Thyroid gland (tissue), 4 donors: ENCODE measurements at regions not wholly inside any gene's neighbourhood (a gene's known extent, or its start where the extent isn't known, plus 50 kb on each side); places are given as distances from the start of the nearest gene placed in this dataset.

Experiments used
- DNase-seq, 2 donors: peaks; one replicate each; pipeline ENCODE4 v3.0.0-alpha.2; 2019
- H3K27ac ChIP-seq, 3 donors: fragments of 200-600 bp; sonication (generic); 1 replicate in 2 of 3; 2 replicates in 1 of 3; pipeline ENCODE4 v1.5.1; 2016 to 2019; ENCODE audit warnings: mild to moderate bottlenecking in 1 of 3, moderate library complexity in 1 of 3
- H3K27me3 ChIP-seq: fragments of 200-600 bp; sonication (generic); one replicate; pipeline ENCODE4 v1.5.1; 2019
- H3K36me3 ChIP-seq, 2 donors: fragments of 200-600 bp; sonication (generic); one replicate each; pipeline ENCODE4 v1.5.1; 2016 to 2019
- H3K4me1 ChIP-seq, 2 donors: fragments of 200-600 bp; sonication (generic); one replicate each; pipeline ENCODE4 v1.5.1; 2017 to 2019
- H3K4me3 ChIP-seq, 3 donors: fragments of 200-600 bp; sonication (generic); replicated peaks in 1 of 3; 1 replicate in 2 of 3; 2 replicates in 1 of 3; pipeline ENCODE4 v1.5.1; 2016; ENCODE audit warnings: mild to moderate bottlenecking in 1 of 3
- H3K9me3 ChIP-seq: fragments of 200-600 bp; sonication (generic); one replicate; pipeline ENCODE4 v1.5.1; 2017
- POLR2A ChIP-seq, 2 donors: fragments of 450-650 bp; IDR thresholded peaks; one replicate each; pipeline ENCODE4 v1.6.1; 2017; ENCODE audit warnings: antibody characterized with exemption in 2 of 2, mild to moderate bottlenecking in 2 of 2, moderate library complexity in 1 of 2
- WGBS, 2 donors: methylation state at CpG; one replicate each; pipeline ENCODE4 v1.1.5; 2017; 5-methylcytosine and 5-hydroxymethylcytosine counted together
- intact Hi-C: fragments of 100-400 bp; cut with DNase I; formaldehyde crosslinking; loops from one replicate; pipeline ENCODE4 v1.15.1; 2023
- TF ChIP-seq, protein P1 (sequence below), 6 experiments: fragments of 200-600 bp in 3 of 6; fragments of 450-650 bp in 3 of 6; sonication (generic) in 3 of 6; IDR thresholded peaks; one replicate each; pipeline ENCODE4 v1.5.1; 2016 to 2019; ENCODE audit warnings: antibody characterized with exemption in 6 of 6, mild to moderate bottlenecking in 2 of 6, inconsistent platforms in 1 of 6, moderate library complexity in 1 of 6

DNA sequence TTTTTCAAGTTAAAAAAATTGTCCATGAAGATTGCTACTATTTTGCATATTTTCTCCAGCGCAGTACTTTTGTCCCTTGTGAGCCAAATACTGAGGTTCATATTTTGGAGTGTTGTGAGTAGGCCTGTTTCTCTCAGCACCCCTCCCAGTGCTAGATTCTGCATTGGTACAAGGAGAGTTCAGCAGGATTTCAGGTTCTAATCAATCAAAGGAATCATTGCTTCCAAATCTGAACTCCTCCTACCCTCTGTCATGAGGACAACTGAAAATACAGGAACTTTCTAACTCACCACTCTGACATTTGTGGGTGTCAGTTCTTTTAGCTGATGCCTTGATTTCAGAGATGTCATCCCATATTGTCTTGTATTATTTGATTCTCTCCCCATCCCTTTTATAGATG lies 299.9 kb downstream of the FZD1 start:
- TF ChIP-seq POLR2A (IDR thresholded peaks at IDR 0.05): no peak
- TF ChIP-seq, protein P1, sequence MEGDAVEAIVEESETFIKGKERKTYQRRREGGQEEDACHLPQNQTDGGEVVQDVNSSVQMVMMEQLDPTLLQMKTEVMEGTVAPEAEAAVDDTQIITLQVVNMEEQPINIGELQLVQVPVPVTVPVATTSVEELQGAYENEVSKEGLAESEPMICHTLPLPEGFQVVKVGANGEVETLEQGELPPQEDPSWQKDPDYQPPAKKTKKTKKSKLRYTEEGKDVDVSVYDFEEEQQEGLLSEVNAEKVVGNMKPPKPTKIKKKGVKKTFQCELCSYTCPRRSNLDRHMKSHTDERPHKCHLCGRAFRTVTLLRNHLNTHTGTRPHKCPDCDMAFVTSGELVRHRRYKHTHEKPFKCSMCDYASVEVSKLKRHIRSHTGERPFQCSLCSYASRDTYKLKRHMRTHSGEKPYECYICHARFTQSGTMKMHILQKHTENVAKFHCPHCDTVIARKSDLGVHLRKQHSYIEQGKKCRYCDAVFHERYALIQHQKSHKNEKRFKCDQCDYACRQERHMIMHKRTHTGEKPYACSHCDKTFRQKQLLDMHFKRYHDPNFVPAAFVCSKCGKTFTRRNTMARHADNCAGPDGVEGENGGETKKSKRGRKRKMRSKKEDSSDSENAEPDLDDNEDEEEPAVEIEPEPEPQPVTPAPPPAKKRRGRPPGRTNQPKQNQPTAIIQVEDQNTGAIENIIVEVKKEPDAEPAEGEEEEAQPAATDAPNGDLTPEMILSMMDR (IDR thresholded peaks at IDR 0.05): no peak
- no peak overlapping the region for H3K4me3 ChIP-seq
- intact Hi-C loops: no loop called here
- WGBS, 2 donors: 97 to 98% methylated on average over 1 of the region's 1 CpG
- no peaks in the 10 kb centered on the region for H3K27me3 ChIP-seq
- no peaks in the 10 kb centered on the region for H3K36me3 ChIP-seq
- H3K9me3 ChIP-seq: no peaks in the 10 kb centered on the region
- H3K27ac ChIP-seq: no peak overlapping the region
- no peak for DNase-seq
- H3K4me1 ChIP-seq: no peaks in the 10 kb centered on the region

DNA sequence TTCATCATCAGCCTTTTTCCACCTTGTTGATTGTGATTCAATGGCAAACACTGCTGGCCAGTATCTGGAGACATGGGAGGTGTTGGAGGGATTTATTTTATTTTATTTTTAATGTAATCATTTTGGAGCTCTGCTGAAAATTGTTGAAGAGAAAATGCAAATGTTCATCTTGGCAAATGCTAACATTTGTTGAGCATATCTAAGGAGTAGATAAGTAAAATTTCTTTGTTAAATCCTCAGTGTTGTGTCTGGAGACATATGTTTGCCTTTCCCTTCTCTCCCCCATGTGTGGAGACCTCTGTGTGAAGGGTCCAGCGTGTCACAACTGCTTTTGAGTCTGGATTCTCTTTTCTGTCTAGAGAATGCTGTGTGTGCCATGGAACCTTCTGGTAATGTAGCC lies 300.3 kb downstream of the FZD1 start:
- 93 to 100% methylated on average over 1 of the region's 1 CpG for WGBS, 2 donors
- no peak overlapping the region for H3K4me3 ChIP-seq
- TF ChIP-seq POLR2A (IDR thresholded peaks at IDR 0.05): no peak
- TF ChIP-seq, protein P1 (IDR thresholded peaks at IDR 0.05): no peak
- intact Hi-C loops: no loop called here
- DNase-seq: no peak
- no peaks in the 10 kb centered on the region for H3K27me3 ChIP-seq
- H3K27ac ChIP-seq: no peak overlapping the region
- H3K4me1 ChIP-seq: no peaks in the 10 kb centered on the region
- no peaks in the 10 kb centered on the region for H3K36me3 ChIP-seq
- no peaks in the 10 kb centered on the region for H3K9me3 ChIP-seq

DNA sequence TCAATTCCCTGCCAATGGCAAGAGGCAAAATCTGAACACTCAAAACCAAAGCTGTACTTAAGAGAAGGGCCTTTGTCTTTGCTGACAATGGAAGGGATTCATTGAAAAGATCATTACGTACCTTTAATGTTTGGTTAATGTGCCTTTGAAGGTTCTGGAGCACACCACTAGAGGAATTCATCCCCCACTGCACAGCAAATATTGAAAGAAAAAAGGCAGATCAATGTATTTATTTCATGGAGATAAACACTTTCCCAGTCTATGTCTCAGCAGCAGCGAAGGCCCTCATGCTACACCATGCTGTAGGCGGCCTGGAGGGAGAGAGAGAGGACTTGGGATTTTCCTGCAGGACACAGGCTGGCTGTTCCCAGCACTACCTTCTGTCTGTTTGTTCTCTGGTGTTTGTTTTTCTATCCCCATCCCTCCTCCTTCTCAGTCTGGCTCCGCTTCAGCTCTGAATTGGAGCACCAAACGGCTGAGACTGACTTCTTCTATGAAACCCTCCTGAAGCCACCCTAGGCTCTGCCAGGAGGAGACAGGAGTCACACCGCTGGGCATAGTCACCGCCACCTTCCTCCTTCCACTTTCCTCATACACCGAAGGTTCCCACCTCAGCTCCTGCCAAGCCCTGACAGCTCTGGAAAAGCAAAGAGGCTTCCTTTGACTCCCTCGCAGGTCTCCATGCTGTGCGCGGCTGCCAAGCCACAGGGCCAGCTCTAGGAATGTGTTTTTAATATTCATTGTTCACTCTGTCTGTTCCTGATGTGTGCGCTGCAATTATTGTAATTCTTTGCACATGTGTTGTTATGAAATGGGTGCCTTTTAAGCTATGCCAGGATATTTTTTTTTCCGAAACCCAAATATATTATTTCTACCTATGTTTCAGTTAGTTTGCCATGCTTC lies 301.5 kb downstream of the FZD1 start:
- intact Hi-C loops: no loop called here
- TF ChIP-seq, protein P1 (IDR thresholded peaks at IDR 0.05): no peak
- no peak for TF ChIP-seq POLR2A (IDR thresholded peaks at IDR 0.05)
- H3K4me1 ChIP-seq: peaks cover 0 to 6% of the 10 kb centered on the region in 2 donors
- no peaks in the 10 kb centered on the region for H3K9me3 ChIP-seq
- H3K4me3 ChIP-seq: no peak overlapping the region
- peak; percentile 12 for DNase-seq
- H3K27me3 ChIP-seq: no peaks in the 10 kb centered on the region
- 54 to 57% methylated on average over 13 of the region's 13 CpGs for WGBS, 2 donors
- H3K27ac ChIP-seq: no peak overlapping the region
- no peaks in the 10 kb centered on the region for H3K36me3 ChIP-seq

DNA sequence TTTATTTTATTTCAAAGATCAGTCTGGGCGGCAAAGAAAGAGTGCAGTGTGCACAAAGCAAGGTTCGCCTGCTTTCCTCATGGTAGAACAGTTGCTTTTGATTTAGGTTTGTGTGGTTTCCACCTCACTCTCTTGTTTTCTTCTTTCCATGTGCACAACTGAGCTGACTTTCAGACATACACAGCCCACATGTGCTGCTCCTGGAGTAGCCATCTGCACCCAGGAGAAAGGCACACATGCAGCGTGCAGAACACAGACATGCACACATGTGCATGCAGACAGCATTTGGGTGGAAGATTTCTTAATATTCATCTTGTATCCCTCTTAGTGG lies 302.1 kb downstream of the FZD1 start:
- no peaks in the 10 kb centered on the region for H3K36me3 ChIP-seq
- peaks cover 0 to 6% of the 10 kb centered on the region in 2 donors for H3K4me1 ChIP-seq
- intact Hi-C loops: no loop called here
- WGBS, 2 donors: 81 to 93% methylated on average over 3 of the region's 3 CpGs
- H3K27ac ChIP-seq: no peak overlapping the region
- DNase-seq: no peak
- no peak overlapping the region for H3K4me3 ChIP-seq
- TF ChIP-seq POLR2A (IDR thresholded peaks at IDR 0.05): no peak
- TF ChIP-seq, protein P1 (IDR thresholded peaks at IDR 0.05): no peak
- H3K9me3 ChIP-seq: no peaks in the 10 kb centered on the region
- H3K27me3 ChIP-seq: no peaks in the 10 kb centered on the region
